ENCODE measurements at regions not wholly inside any gene's neighbourhood (a gene's known extent, or its start where the extent isn't known, plus 50 kb on each side); places are given as distances from the start of the nearest gene placed in this dataset.
A peak's percentile ranks its signal among the peaks of the same experiment; 100 is the strongest.

- DNase-seq, result peak; percentile 46
Observed at GRCh38 chr11:11173316-11174025, 179.6 kb downstream of the CSNK2A3 start.

- no peak for DNase-seq
Observed at GRCh38 chr11:11171854-11172253, 181.2 kb downstream of the CSNK2A3 start.

- no peak for DNase-seq
Observed at GRCh38 chr11:11171285-11171684, 181.8 kb downstream of the CSNK2A3 start.

GRCh38 chr11:11170352-11171084 lies 182.5 kb downstream of the CSNK2A3 start:
- DNase-seq, result no peak

- no peak for DNase-seq
Observed at GRCh38 chr11:11169715-11170351, 183.2 kb downstream of the CSNK2A3 start.

- no peak for DNase-seq
Observed at GRCh38 chr11:11167806-11168205, 185.2 kb downstream of the CSNK2A3 start.

- no peak for DNase-seq
Observed at GRCh38 chr11:11164334-11164690, 188.7 kb downstream of the CSNK2A3 start.

- no peak for DNase-seq
Observed at GRCh38 chr11:11163669-11164333, 189.2 kb downstream of the CSNK2A3 start.

GRCh38 chr11:11163236-11163635 lies 189.8 kb downstream of the CSNK2A3 start:
- no peak for DNase-seq

- peak; percentile 41 for DNase-seq
Observed at GRCh38 chr11:11157185-11157584, 195.9 kb downstream of the CSNK2A3 start.

- DNase-seq, result no peak
Observed at GRCh38 chr11:11155962-11156815, 196.9 kb downstream of the CSNK2A3 start.

GRCh38 chr11:11152877-11153276 lies 200.2 kb downstream of the CSNK2A3 start:
- no peak for DNase-seq

GRCh38 chr11:11149671-11150459 lies 203.2 kb downstream of the CSNK2A3 start:
- no peak for DNase-seq

GRCh38 chr11:11148596-11148995 lies 204.5 kb downstream of the CSNK2A3 start:
- DNase-seq, result no peak

- DNase-seq, result peak; percentile 74
Observed at GRCh38 chr11:11148104-11148509, 204.9 kb downstream of the CSNK2A3 start.

- no peak for DNase-seq
Observed at GRCh38 chr11:11146830-11147229, 206.2 kb downstream of the CSNK2A3 start.

GRCh38 chr11:11143849-11144248 lies 209.2 kb downstream of the CSNK2A3 start:
- no peak for DNase-seq

- no peak for DNase-seq
Observed at GRCh38 chr11:11142430-11142829, 210.6 kb downstream of the CSNK2A3 start.

- DNase-seq, result no peak
Observed at GRCh38 chr11:11141065-11141464, 212.0 kb downstream of the CSNK2A3 start.

- DNase-seq, result no peak
Observed at GRCh38 chr11:11140510-11140909, 212.5 kb downstream of the CSNK2A3 start.

GRCh38 chr11:11137339-11137738 lies 215.7 kb downstream of the CSNK2A3 start:
- DNase-seq, result no peak
